Transverse colon (tissue), 4 donors: ENCODE measurements at regions not wholly inside any gene's neighbourhood (a gene's known extent, or its start where the extent isn't known, plus 50 kb on each side); places are given as distances from the start of the nearest gene placed in this dataset.

Source experiments
- DNase-seq: peaks from one replicate; pipeline ENCODE4 v3.0.0-alpha.2; 2019
- H3K27ac ChIP-seq, 4 donors: fragments of 200-600 bp; sonication (generic); 2 replicates each; pipeline ENCODE4 v1.5.1; 2016 to 2018; ENCODE audit warnings: inconsistent platforms in 4 of 4
- H3K27me3 ChIP-seq: fragments of 200-600 bp; sonication (generic); 2 replicates; pipeline ENCODE4 v1.5.1; 2017; ENCODE audit warnings: inconsistent platforms
- H3K36me3 ChIP-seq, 4 donors: fragments of 200-600 bp; sonication (generic); 2 replicates each; pipeline ENCODE4 v1.5.1; 2017 to 2019; ENCODE audit warnings: inconsistent platforms in 4 of 4
- H3K4me1 ChIP-seq, 4 donors: fragments of 200-600 bp; sonication (generic); 2 replicates each; pipeline ENCODE4 v1.5.1; 2017 to 2020; ENCODE audit warnings: inconsistent platforms in 4 of 4
- H3K4me3 ChIP-seq, 4 donors: fragments of 200-600 bp; sonication (generic); 1 replicate in 1 of 4; 2 replicates in 3 of 4; pipeline versions ENCODE4 v1.5.1 to v1.6.1; 2017 to 2019; ENCODE audit warnings: inconsistent platforms in 4 of 4
- H3K9me3 ChIP-seq, 2 donors: fragments of 200-600 bp; sonication (generic); 2 replicates each; pipeline ENCODE4 v1.5.1; 2017 to 2019; ENCODE audit warnings: inconsistent platforms in 2 of 2
- EP300 ChIP-seq: sonication (generic); formaldehyde crosslinking; IDR thresholded peaks from one replicate; pipeline ENCODE4 v1.6.1; 2017; ENCODE audit warnings: antibody characterized with exemption, low read depth
- POLR2A ChIP-seq: fragments of 450-650 bp; IDR thresholded peaks from one replicate; pipeline ENCODE4 v1.6.1; 2016; ENCODE audit warnings: antibody characterized with exemption, mild to moderate bottlenecking, moderate library complexity
- POLR2AphosphoS5 ChIP-seq, 3 donors: sonication (generic); formaldehyde crosslinking; IDR thresholded peaks; one replicate each; pipeline ENCODE4 v1.6.1; 2016; ENCODE audit warnings: antibody characterized with exemption in 3 of 3
- WGBS, 2 donors: methylation state at CpG; one replicate each; pipeline ENCODE4 v1.1.5; 2018; ENCODE audit warnings: low coverage in 1 of 2; 5-methylcytosine and 5-hydroxymethylcytosine counted together
- in situ Hi-C, 4 donors: fragments of 200-750 bp; cut with MboI; loops; one replicate each; pipeline versions ENCODE4 v1.15.0 to v1.15.1; 2017; ENCODE audit warnings: low sequenced_read_pairs in 3 of 4, low pct_ligation_motif_present in 1 of 4, low pct_unique_long_range_greater_than_20kb in 1 of 4
- intact Hi-C: fragments of 100-400 bp; cut with DNase I; formaldehyde crosslinking; loops from one replicate; pipeline ENCODE4 v1.15.1; 2023; ENCODE audit warnings: low total_unique reads
- TF ChIP-seq, protein P1 (sequence below), 5 experiments: fragments of 200-600 bp in 3 of 5; fragments of 450-650 bp in 2 of 5; sonication (generic) in 3 of 5; IDR thresholded peaks; 1 replicate in 2 of 5; 2 replicates in 3 of 5; pipeline ENCODE4 v1.5.1; 2016 to 2017; ENCODE audit warnings: antibody characterized with exemption in 5 of 5, inconsistent platforms in 3 of 5, mild to moderate bottlenecking in 2 of 5, moderate library complexity in 1 of 5

DNA sequence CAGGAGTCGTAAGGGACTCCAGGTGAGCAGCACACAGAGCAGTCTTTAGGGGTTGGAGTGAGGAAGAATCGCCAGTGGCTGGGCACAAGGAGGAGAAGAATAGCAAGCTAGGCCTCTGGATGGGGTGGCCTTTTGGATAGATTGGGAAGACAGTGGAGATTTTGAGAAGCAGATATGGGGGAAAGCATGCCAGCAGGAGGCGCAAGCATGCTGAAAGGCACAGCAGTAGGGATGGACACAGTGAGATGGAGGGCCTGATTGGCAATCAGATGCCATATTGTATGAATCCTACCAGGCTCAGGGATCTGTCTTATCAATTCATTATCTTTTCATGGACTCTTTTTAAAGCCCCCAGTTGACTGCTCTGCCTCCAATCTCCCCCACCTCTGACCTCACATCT lies 60.4 kb upstream of the MAGEA4 start:
- Histone ChIP-seq H3K4me1 (no peaks in the 10 kb centered on the region), H3K9me3 (no peaks in the 10 kb centered on the region), H3K27ac (no peak overlapping the region), H3K27me3 (no peaks in the 10 kb centered on the region), H3K36me3 (no peaks in the 10 kb centered on the region), H3K4me3 (no peak overlapping the region)
- no peak for TF ChIP-seq POLR2AphosphoS5 (IDR thresholded peaks at IDR 0.05)
- TF ChIP-seq, protein P1, sequence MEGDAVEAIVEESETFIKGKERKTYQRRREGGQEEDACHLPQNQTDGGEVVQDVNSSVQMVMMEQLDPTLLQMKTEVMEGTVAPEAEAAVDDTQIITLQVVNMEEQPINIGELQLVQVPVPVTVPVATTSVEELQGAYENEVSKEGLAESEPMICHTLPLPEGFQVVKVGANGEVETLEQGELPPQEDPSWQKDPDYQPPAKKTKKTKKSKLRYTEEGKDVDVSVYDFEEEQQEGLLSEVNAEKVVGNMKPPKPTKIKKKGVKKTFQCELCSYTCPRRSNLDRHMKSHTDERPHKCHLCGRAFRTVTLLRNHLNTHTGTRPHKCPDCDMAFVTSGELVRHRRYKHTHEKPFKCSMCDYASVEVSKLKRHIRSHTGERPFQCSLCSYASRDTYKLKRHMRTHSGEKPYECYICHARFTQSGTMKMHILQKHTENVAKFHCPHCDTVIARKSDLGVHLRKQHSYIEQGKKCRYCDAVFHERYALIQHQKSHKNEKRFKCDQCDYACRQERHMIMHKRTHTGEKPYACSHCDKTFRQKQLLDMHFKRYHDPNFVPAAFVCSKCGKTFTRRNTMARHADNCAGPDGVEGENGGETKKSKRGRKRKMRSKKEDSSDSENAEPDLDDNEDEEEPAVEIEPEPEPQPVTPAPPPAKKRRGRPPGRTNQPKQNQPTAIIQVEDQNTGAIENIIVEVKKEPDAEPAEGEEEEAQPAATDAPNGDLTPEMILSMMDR (IDR thresholded peaks at IDR 0.05), result no peak
- TF ChIP-seq EP300, result no peak
- TF ChIP-seq POLR2A, result no peak
- intact Hi-C loops (no loop called here), in situ Hi-C loops (no loop called here)
- no peak for DNase-seq
- WGBS, 2 donors, result 85% methylated on average over 3 of the region's 3 CpGs; no CpG with 5 or more reads in 1 of the 2 donors

DNA sequence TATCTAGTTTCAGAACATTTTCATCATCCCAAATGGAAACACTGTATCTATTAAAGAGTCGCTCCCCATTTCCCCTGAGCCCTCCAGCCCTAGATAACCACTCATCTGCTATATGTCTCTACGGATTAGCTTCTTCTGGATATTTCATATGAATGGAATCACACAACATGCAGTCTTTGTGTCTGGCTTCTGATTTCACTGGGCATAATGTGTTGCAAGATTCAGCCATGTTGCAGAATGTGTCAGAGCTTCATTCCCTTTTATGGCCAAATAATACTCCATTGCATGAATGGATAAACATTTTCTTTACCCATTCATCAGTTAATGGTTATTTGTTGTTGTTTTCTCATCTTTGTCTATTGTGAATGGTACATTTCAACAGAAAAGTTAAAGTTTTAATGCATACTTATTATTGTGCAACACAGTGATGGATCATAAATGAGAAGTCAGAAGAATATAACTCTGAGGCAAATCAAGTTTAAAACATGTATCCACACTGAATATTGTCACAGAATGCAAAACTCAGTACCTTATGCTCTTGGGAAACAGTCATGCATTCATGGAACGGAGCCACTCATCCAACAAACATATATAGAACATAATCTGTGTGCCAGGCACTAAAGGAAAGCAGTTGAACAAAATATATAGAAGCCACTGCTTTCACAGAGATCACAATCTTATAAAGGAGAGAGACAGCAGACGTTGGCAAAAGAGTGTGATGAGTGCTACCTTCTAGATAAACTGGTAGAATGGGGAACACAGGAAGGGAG lies 57.8 kb upstream of the MAGEA4 start:
- Histone ChIP-seq H3K4me1 (no peaks in the 10 kb centered on the region), H3K27ac (no peak overlapping the region), H3K4me3 (no peak overlapping the region), H3K9me3 (no peaks in the 10 kb centered on the region), H3K27me3 (no peaks in the 10 kb centered on the region), H3K36me3 (no peaks in the 10 kb centered on the region)
- intact Hi-C loops (no loop called here), in situ Hi-C loops (no loop called here)
- WGBS, 2 donors, result 51 to 80% methylated on average over 1 to 4 of the region's 4 CpGs
- TF ChIP-seq POLR2AphosphoS5 (IDR thresholded peaks at IDR 0.05) (no peak), POLR2A (no peak), EP300 (no peak)
- TF ChIP-seq, protein P1 (IDR thresholded peaks at IDR 0.05), result no peak
- DNase-seq, result no peak

DNA sequence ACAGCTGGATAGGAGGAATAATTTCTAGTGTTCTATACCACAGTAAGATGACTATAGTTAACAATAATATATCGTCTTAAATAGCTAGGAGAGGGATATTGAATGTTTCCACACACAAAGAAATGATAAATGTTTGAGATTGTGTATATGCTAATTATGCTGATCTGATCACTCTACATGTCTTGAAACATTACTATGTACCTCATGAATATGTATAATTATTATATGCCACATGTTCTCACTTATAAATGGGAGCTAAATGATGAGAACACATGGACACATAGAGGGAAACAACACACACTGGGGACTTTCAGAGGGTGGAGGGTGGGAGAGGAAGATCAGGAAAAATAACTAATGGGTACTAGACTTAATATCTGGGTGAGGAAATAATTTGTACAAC lies 53.2 kb upstream of the MAGEA4 start:
- TF ChIP-seq POLR2A (no peak), POLR2AphosphoS5 (IDR thresholded peaks at IDR 0.05) (no peak), EP300 (no peak)
- TF ChIP-seq, protein P1 (IDR thresholded peaks at IDR 0.05), result no peak
- Histone ChIP-seq H3K27me3 (no peaks in the 10 kb centered on the region), H3K4me3 (no peak overlapping the region), H3K4me1 (no peaks in the 10 kb centered on the region), H3K9me3 (no peaks in the 10 kb centered on the region), H3K36me3 (no peaks in the 10 kb centered on the region), H3K27ac (no peak overlapping the region)
- in situ Hi-C loops (no loop called here), intact Hi-C loops (no loop called here)
- no peak for DNase-seq
- 59 to 80% methylated on average over 1 of the region's 1 CpG for WGBS, 2 donors

DNA sequence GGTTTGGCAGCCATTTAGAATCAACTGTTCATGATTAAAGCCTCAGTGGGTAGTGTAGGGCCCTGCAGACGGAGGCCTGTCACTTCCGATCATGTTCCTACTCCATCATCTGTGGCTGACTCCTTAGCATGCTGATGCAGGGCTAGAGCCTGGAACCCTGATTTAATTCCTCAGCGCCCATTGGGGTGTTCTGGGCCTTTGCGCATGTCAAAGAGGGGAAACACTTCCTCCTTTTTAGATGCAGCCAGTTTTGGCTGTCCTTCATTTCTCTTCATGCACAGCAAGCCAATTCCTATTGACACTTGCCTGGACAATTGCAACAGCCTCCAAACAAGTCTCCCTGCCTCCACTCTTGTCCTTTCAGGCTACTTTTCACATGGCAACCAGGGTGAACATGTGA lies 51.9 kb upstream of the MAGEA4 start:
- no peaks in the 10 kb centered on the region for H3K27me3 ChIP-seq
- TF ChIP-seq, protein P1 (IDR thresholded peaks at IDR 0.05), result no peak
- TF ChIP-seq POLR2A (no peak), EP300 (no peak), POLR2AphosphoS5 (IDR thresholded peaks at IDR 0.05) (no peak)
- no peak overlapping the region for H3K4me3 ChIP-seq
- no peaks in the 10 kb centered on the region for H3K9me3 ChIP-seq
- no peaks in the 10 kb centered on the region for H3K4me1 ChIP-seq
- DNase-seq, result no peak
- intact Hi-C loops, result loop anchor here (5.0 kb wide), 1 partner anchor 1021 kb away; no protein-coding TSS in a partner anchor
- in situ Hi-C loops, result no loop called here
- no peaks in the 10 kb centered on the region for H3K36me3 ChIP-seq
- 85% methylated on average over 4 of the region's 4 CpGs; no CpG with 5 or more reads in 1 of the 2 donors for WGBS, 2 donors
- H3K27ac ChIP-seq, result no peak overlapping the region
